Neural progenitor cell (in vitro differentiated cells): ENCODE measurements at regions not wholly inside any gene's neighbourhood (a gene's known extent, or its start where the extent isn't known, plus 50 kb on each side); places are given as distances from the start of the nearest gene placed in this dataset.
A peak's percentile ranks its signal among the peaks of the same experiment; 100 is the strongest.

Source experiments
- DNase-seq: peaks from one replicate; pipeline ENCODE4 v3.0.0-alpha.2; 2016; ENCODE audit warnings: low spot score
- H2AFZ ChIP-seq: fragments of 200-600 bp; sonication (generic); replicated peaks from 2 replicates; pipeline ENCODE4 v1.6.1; 2016; ENCODE audit warnings: antibody characterized with exemption
- H3F3A ChIP-seq: fragments of 200-600 bp; sonication (generic); 2 replicates; pipeline ENCODE4 v1.6.1; 2016; ENCODE audit warnings: antibody characterized with exemption, low read depth
- H3K27ac ChIP-seq: fragments of 200-600 bp; sonication (generic); 2 replicates; pipeline ENCODE4 v1.5.1; 2016; ENCODE audit warnings: mild to moderate bottlenecking
- H3K27me3 ChIP-seq: fragments of 200-600 bp; sonication (generic); 2 replicates; pipeline ENCODE4 v1.6.1; 2016; ENCODE audit warnings: mild to moderate bottlenecking, moderate library complexity
- H3K36me3 ChIP-seq: fragments of 200-600 bp; sonication (generic); 2 replicates; pipeline ENCODE4 v1.5.1; 2016
- H3K4me1 ChIP-seq: fragments of 200-600 bp; sonication (generic); 2 replicates; pipeline ENCODE4 v1.6.1; 2016; ENCODE audit warnings: mixed run types
- H3K4me2 ChIP-seq: fragments of 200-600 bp; sonication (generic); 2 replicates; pipeline ENCODE4 v1.6.1; 2016
- H3K4me3 ChIP-seq: fragments of 200-600 bp; sonication (generic); 2 replicates; pipeline ENCODE4 v1.5.1; 2016
- H3K79me2 ChIP-seq: fragments of 200-600 bp; sonication (generic); 2 replicates; pipeline ENCODE4 v1.6.1; 2016; ENCODE audit warnings: low read depth
- H3K9ac ChIP-seq: fragments of 200-600 bp; sonication (generic); 2 replicates; pipeline ENCODE4 v1.6.1; 2016
- H3K9me3 ChIP-seq: fragments of 200-600 bp; sonication (generic); 2 replicates; pipeline ENCODE4 v1.5.1; 2016; ENCODE audit warnings: low read depth
- H4K20me1 ChIP-seq: fragments of 200-600 bp; sonication (generic); 2 replicates; pipeline ENCODE4 v1.6.1; 2016; ENCODE audit warnings: low read depth
- H3K27ac Mint-ChIP-seq: 3 replicates; pipeline ENCODE4 v1.8.0; 2021; ENCODE audit warnings: mixed read lengths
- H3K27me3 Mint-ChIP-seq: 2 replicates; pipeline ENCODE4 v1.8.0; 2022; ENCODE audit warnings: low read depth, mild to moderate bottlenecking, inconsistent platforms, moderate library complexity, mixed read lengths; ENCODE audit not compliant: insufficient read depth
- H3K36me3 Mint-ChIP-seq: 3 replicates; pipeline ENCODE4 v1.8.0; 2021; ENCODE audit warnings: mixed read lengths
- H3K4me1 Mint-ChIP-seq: 3 replicates; pipeline ENCODE4 v1.8.0; 2021; ENCODE audit warnings: mixed read lengths
- H3K4me3 Mint-ChIP-seq: 3 replicates; pipeline ENCODE4 v1.8.0; 2021; ENCODE audit warnings: mild to moderate bottlenecking, moderate library complexity, mixed read lengths
- H3K9me3 Mint-ChIP-seq: 3 replicates; pipeline ENCODE4 v1.8.0; 2020; ENCODE audit warnings: mixed read lengths
- CTCF ChIP-seq: fragments of 200-600 bp; sonication (generic); IDR thresholded peaks from 2 replicates; pipeline ENCODE4 v1.5.1; 2017; ENCODE audit warnings: antibody characterized with exemption, mild to moderate bottlenecking
- EZH2 ChIP-seq: fragments of 200-600 bp; sonication (generic); IDR thresholded peaks from 2 replicates; pipeline ENCODE4 v1.6.1; 2017; ENCODE audit warnings: antibody characterized with exemption, mild to moderate bottlenecking, moderate library complexity
- EZH2phosphoT487 ChIP-seq: fragments of 200-600 bp; sonication (generic); IDR thresholded peaks from 2 replicates; pipeline ENCODE4 v1.6.1; 2017; ENCODE audit warnings: antibody characterized with exemption

- H3K27ac ChIP-seq, result no peak overlapping the region
- H4K20me1 ChIP-seq, result no peaks in the 10 kb centered on the region
- Mint-ChIP-seq H3K27ac (no peak overlapping the region), H3K9me3 (peaks cover 26% of the 10 kb centered on the region), H3K36me3 (peaks cover 2% of the 10 kb centered on the region), H3K27me3 (peaks cover 7% of the 10 kb centered on the region), H3K4me1 (peaks cover 19% of the 10 kb centered on the region), H3K4me3 (no peak overlapping the region)
- H3K4me1 ChIP-seq, result no peaks in the 10 kb centered on the region
- no peaks in the 10 kb centered on the region for H3K9me3 ChIP-seq
- H3F3A ChIP-seq, result no peaks in the 10 kb centered on the region
- TF ChIP-seq CTCF, result no peak
- TF ChIP-seq EZH2phosphoT487, result no peak
- no peak for TF ChIP-seq EZH2
- no peaks in the 10 kb centered on the region for H3K27me3 ChIP-seq
- H2AFZ ChIP-seq, result no peak overlapping the region
- H3K9ac ChIP-seq, result no peak overlapping the region
- H3K36me3 ChIP-seq, result no peaks in the 10 kb centered on the region
- no peaks in the 10 kb centered on the region for H3K79me2 ChIP-seq
- H3K4me3 ChIP-seq, result no peak overlapping the region
- H3K4me2 ChIP-seq, result no peak overlapping the region
- DNase-seq, result no peak
Measured at GRCh38 chr4:52410971-52411370, 248.1 kb downstream of the USP46 start.

GRCh38 chr4:52420330-52420729, 238.8 kb downstream of the USP46 start:
- no peak overlapping the region for H2AFZ ChIP-seq
- no peaks in the 10 kb centered on the region for H3K4me1 Mint-ChIP-seq
- no peak overlapping the region for H3K9ac ChIP-seq
- H3K79me2 ChIP-seq, result no peaks in the 10 kb centered on the region
- H3K27me3 ChIP-seq, result no peaks in the 10 kb centered on the region
- no peaks in the 10 kb centered on the region for H3K9me3 Mint-ChIP-seq
- H3K27ac Mint-ChIP-seq, result no peak overlapping the region
- TF ChIP-seq EZH2phosphoT487 (no peak), CTCF (no peak), EZH2 (no peak)
- H3F3A ChIP-seq, result no peaks in the 10 kb centered on the region
- H3K4me3 Mint-ChIP-seq, result no peak overlapping the region
- peaks cover 3% of the 10 kb centered on the region for H3K27me3 Mint-ChIP-seq
- no peaks in the 10 kb centered on the region for H3K9me3 ChIP-seq
- no peak for DNase-seq
- H3K27ac ChIP-seq, result no peak overlapping the region
- H3K36me3 ChIP-seq, result no peaks in the 10 kb centered on the region
- H4K20me1 ChIP-seq, result no peaks in the 10 kb centered on the region
- H3K4me2 ChIP-seq, result no peak overlapping the region
- H3K36me3 Mint-ChIP-seq, result no peaks in the 10 kb centered on the region
- H3K4me1 ChIP-seq, result no peaks in the 10 kb centered on the region
- H3K4me3 ChIP-seq, result no peak overlapping the region

GRCh38 chr4:52421811-52422213, 237.3 kb downstream of the USP46 start:
- no peaks in the 10 kb centered on the region for H3K27me3 ChIP-seq
- no peak overlapping the region for H3K27ac ChIP-seq
- H3K4me1 ChIP-seq, result no peaks in the 10 kb centered on the region
- H3K4me2 ChIP-seq, result no peak overlapping the region
- H3F3A ChIP-seq, result no peaks in the 10 kb centered on the region
- no peaks in the 10 kb centered on the region for H4K20me1 ChIP-seq
- Mint-ChIP-seq H3K9me3 (no peaks in the 10 kb centered on the region), H3K27me3 (peaks cover 3% of the 10 kb centered on the region), H3K36me3 (no peaks in the 10 kb centered on the region), H3K27ac (no peak overlapping the region), H3K4me1 (no peaks in the 10 kb centered on the region), H3K4me3 (no peak overlapping the region)
- no peaks in the 10 kb centered on the region for H3K9me3 ChIP-seq
- H3K36me3 ChIP-seq, result no peaks in the 10 kb centered on the region
- no peak for DNase-seq
- no peak overlapping the region for H2AFZ ChIP-seq
- no peaks in the 10 kb centered on the region for H3K79me2 ChIP-seq
- no peak overlapping the region for H3K9ac ChIP-seq
- TF ChIP-seq EZH2phosphoT487 (no peak), EZH2 (no peak)
- H3K4me3 ChIP-seq, result no peak overlapping the region

GRCh38 chr4:52423967-52424366, 235.1 kb downstream of the USP46 start:
- no peak overlapping the region for H3K4me2 ChIP-seq
- H3K4me1 ChIP-seq, result no peaks in the 10 kb centered on the region
- no peak overlapping the region for H3K4me3 ChIP-seq
- Mint-ChIP-seq H3K4me1 (no peaks in the 10 kb centered on the region), H3K4me3 (no peak overlapping the region), H3K9me3 (no peaks in the 10 kb centered on the region), H3K36me3 (no peaks in the 10 kb centered on the region), H3K27me3 (peaks cover 3% of the 10 kb centered on the region), H3K27ac (no peak overlapping the region)
- H3K79me2 ChIP-seq, result no peaks in the 10 kb centered on the region
- TF ChIP-seq EZH2phosphoT487 (no peak), CTCF (no peak), EZH2 (no peak)
- no peaks in the 10 kb centered on the region for H3K36me3 ChIP-seq
- no peaks in the 10 kb centered on the region for H3F3A ChIP-seq
- DNase-seq, result no peak
- H3K27me3 ChIP-seq, result no peaks in the 10 kb centered on the region
- no peaks in the 10 kb centered on the region for H4K20me1 ChIP-seq
- H3K9ac ChIP-seq, result no peak overlapping the region
- H3K27ac ChIP-seq, result no peak overlapping the region
- H3K9me3 ChIP-seq, result no peaks in the 10 kb centered on the region
- H2AFZ ChIP-seq, result peak overlapping the region; percentile 55
